HG03378 (cell line): ENCODE measurements at regions not wholly inside any gene's neighbourhood (a gene's known extent, or its start where the extent isn't known, plus 50 kb on each side); places are given as distances from the start of the nearest gene placed in this dataset.
"Not testable (repeated sequence)": the region's sequence is repeated elsewhere in the genome, so short reads cannot be mapped to it uniquely, and the experiment has no call there.

Source experiments
- ATAC-seq: cut with Tn5 transposase; IDR thresholded peaks from one replicate; pipeline ENCODE4 v1.9.1; 2021; ENCODE audit warnings: mild to moderate bottlenecking, moderate library complexity; ENCODE audit not compliant: unreplicated experiment

DNA sequence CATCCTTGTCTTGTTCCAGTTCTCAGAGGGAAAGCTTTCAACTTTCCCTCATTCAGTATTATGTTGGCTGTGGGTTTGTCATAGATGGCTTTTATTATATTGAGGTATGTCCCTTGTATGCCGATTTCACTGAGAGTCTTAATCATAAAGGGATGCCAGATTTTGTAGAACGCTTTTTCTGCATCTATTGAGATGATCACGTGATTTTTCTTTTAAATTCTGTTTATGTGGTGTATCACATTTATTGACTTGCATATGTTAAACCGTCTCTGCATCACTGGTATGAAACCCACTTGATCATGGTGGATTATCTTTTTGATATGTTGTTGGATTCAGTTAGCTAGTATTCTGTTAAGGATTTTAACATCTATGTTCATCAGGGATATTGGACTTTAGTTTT is 313.7 kb upstream of the AMOT start:
- ATAC-seq, result not testable (repeated sequence)

DNA sequence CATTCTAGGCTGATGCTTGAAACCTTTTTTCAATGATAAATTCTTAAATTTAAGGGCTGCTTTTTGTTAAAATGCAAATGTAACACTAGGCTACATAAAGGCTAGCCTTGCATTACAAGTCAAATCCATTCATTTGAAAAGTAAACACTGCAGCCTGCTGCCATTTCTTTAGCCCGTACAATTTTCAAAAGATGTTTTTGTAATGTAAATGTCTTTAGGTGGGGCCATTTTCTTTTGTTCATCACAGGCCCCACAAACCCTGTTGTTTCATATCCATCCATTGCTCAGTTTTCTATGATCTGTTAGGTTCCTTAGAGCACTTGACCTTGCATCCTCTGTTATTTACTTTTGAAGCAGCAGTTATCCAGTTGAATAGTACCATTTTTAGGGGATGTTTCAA is 296.2 kb upstream of the AMOT start:
- ATAC-seq, result no peak

DNA sequence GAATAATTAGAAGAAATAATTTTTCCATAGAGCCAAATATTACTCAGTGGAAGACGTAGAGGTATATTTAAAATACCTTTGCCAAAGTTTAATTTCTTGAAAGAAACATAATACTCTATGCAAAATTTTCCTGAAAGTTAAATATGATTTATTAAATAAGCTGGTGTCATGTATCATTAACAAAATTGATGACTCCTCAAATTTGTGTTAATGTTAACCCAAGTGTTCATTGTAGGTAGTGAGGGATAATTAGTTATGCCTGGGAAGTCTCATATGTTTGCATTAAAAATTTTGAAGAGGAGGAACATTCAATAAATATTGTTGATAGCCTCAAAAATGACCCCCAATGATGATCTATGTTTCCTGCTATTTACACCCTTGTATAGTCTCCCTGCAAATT is 292.7 kb upstream of the AMOT start:
- no peak for ATAC-seq

DNA sequence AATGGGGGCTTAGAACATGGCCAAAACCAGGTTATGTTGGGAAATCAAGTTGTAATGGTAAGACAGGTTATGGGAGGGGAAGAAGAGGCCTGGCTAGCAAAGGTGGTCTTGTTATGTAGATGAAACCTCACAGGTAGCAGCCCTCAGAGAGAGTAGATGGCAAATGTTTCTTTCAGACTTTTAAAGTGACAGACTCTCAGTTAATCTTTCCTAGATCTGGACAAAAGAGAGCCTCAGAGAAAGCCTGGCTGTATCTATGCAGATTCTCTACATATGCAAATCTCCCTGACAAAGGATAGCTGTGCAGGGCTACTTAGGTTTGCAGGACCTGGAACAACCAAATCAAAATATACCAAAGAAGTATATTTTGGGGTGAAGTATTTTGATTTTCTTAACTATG is 284.1 kb upstream of the AMOT start:
- no peak for ATAC-seq

DNA sequence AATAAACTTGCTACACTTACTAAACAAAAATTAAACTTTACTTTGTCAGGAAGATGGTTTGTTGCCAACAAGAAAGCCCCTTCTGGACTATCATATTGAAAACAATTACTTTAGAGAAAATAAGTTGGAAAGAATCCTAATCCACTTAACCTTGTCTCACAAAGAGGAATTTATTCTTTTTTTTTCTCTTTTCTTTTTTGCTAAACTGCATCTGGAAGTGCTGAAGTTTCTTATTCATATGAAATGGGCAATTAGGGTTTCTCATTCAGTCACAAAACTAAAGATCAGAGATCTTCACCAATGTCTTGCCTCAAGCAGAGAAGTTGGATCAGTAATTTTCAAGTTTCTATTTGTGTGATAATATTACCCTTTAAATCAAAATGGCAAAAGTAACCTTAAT is 234.9 kb upstream of the AMOT start:
- ATAC-seq, result no peak

DNA sequence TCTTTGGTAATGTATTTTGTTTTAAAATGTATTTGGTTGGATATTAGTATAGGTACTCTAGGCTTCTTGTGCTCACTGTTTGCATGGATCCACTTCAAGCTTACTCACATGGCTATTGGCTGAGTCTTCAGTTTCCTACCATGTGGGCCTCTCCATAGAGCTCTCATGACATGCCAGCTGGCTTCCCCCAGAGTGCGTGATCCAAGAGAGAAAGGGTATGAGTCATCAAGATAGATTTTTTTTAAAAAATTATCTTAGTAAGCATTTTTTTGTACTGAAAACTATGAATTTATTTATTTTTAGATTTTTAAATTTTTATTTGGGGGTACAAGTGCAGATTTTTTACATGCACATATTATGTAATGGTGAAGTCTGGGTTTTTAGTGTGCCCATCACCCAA is 219.1 kb upstream of the AMOT start:
- no peak for ATAC-seq

DNA sequence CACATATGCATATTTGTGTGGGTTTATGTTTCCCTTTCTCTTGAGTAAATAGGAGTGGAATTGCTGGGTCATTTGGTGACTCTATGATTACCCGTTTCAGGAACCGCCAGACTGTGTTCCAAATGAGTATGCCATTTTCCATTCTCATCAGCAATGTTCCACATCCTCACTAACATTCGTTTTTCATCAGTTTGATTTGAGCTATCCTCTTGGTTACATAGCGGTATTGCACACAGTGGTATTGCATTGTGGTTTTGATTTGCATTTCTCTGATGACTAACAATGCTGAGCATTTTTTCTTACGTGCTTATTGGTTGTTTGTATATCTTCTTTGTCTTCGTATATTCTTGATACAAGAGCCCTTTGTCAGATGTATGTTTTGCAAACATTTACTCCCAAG is 218.0 kb upstream of the AMOT start:
- no peak for ATAC-seq

DNA sequence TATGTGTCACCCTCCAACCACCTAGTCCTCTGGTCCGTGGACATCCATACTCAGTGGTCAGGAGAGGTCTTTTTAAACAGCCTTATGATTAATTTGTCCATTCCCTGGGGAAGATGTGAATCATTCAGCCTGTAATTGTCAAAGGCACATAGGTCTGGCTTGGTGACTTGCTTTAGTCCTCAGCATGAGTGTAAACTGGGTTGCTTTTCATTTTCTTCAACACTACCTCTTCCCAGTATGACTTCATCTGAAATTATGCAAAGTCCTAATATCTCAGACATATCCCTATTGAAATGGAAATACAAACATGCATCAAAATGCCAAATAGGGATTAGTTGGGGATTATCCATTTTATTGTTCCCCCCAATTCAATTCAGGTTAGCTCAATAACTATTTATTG is 208.3 kb upstream of the AMOT start:
- no peak for ATAC-seq

DNA sequence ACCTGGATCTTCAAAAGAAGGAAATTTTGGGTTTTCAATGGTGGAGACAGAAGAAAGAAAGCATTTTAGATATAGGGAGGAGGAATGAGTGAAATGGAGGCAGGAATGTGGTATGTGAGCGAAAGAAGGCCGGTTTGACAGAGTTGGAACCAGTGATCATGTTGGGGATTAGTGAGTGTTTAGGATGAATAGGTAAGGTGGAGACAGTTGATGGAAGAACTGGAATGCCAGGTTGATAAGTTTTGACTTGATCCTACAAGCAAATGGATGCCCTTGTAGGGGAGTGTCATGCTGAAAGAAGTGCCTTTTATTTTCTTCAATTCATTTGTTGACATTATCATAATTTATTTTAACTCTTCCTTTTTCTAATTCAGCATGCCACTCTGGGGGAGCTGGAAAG is 207.8 kb upstream of the AMOT start:
- no peak for ATAC-seq

DNA sequence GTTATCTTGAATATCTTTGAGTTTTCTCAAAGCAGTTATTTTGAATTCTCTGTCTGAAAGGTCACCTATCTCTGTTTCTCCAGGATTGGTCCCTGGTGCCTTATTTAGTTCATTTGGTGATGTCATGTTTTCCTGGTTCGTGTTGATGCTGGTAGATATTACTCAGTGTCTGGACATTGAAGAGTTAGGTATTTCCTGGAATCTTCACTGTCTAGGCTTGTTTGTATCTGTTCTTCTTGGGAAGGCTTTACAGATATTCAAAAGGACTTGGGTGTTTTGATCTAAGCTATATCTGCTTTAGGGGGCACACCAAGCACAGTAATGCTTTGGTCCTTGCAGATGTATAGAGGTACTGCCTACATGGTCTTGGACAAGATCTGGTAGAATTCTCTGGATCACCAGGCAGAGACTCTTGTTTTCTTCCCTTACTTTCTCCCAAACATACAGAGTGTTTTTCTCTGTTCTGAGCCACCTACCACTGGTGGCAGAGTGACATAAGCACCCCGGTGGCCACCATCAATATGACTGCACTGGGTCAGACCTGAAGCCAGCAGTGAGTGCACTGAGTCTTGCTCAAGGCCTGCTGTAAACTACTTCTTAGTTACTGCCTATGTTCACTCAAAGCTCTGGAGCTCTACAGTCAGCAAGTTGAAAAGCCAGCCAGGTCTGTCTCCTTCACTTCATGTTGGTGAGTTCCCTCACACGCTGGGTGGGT is 193.5 kb upstream of the AMOT start:
- no peak for ATAC-seq

DNA sequence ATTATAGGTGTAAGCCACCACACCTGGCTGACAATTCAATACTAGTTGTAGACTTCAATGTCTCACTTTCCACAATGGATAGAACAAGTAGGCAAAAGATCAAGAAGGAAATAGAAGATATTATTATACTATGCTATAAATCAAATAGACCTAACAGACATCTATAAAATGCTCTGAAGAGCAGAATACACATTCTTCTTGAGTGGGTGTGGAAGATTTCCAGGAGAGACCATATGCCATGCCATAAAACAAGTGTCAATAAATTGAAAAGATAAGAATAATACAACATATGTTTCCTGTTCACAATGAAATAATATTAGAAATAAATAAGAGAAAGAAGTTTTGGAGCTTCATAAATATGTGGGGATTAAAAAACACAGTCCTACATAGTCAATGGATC is 179.3 kb upstream of the AMOT start:
- ATAC-seq, result no peak

DNA sequence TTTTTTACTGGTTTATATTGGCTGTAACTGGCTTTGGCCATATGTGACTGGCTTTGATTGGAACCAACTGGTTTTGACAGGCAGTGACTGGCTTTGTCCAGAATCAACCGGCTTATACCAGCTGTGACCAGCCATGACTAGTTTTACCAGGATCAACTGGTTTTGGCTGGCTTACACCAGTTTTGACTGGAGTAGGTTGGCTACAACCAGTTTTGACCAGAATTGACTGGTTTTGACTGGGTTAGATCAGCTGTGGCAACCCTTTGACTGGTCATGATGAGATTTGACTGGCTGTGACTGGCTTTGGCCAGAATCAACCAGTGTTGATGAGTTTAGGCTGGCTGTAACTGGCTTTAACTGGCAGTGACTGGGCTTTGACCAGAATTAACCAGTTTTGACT is 169.2 kb upstream of the AMOT start:
- ATAC-seq, result no peak

DNA sequence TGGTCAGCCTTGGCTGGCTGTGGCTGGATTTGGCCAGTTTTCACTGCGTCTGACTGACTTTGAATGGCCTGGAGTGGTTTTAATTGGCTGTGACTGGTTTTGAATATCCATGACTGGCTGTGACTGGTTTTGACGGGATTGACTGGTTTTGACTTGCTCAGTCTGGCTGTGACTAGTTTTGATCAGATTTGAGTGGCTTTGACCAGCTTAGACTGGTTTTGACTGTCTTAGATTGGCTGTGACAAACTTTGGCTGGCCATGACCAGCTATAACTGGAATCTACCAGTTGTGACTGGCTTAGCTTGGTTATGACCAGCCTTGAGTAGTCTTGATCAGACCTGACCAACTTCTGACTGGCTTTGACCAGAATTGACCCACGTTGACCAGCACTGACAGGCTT is 168.4 kb upstream of the AMOT start:
- no peak for ATAC-seq

DNA sequence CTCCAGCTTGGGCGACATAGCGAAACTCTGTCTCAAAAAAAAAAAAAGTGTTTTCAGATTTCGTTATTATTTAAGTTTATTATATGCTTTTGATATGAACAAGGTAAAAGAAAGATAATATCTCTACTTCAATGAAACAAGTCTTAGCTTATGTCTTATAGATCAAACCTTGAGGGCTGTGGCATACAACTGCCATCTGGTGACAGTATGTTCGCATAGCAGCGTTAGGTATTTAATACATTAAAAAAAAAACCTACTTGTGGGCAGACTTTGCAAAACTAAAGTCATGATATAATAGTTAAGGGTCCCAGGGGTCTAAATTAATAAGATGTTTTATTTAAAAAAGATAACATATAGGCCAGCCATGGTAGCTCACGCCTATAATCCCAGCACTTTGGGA is 161.2 kb upstream of the AMOT start:
- ATAC-seq, result no peak

DNA sequence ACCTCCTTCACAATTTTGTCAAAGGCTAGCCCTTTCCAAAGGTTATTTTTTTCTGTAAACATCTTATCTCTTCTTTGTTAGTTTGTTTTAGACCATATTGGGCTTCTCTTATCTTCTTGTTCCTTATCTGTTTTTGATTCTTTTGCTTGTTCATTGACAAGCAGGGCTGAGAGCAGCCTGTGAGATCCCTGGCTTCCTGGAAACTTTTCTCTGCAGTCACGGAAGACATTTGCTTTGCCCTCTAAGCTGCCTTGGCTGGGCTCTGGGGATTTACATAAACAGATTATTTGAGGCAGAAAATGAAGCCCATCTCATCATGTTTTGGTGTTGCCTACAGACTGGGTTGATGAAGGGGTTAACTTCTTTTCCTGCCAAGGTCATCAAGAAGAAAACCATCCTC is 157.4 kb upstream of the AMOT start:
- ATAC-seq, result no peak

DNA sequence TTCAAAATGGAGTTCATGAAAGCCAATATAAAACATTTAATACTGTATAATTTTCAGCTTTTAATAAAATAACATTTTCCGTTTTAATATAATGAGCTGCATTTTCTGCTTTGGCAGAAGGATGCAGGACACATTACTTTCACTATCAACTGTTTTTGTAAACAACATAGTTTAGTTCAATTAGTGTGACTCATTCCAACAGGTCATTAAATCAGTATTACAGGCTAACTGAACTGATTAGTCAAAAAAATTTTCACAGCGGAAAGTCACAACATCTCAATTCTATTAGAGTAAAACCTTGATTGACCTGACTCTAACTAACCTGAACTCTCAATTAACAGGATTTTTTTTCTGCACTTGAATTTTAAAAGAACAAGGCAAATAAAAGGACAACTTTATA is 151.2 kb upstream of the AMOT start:
- no peak for ATAC-seq

DNA sequence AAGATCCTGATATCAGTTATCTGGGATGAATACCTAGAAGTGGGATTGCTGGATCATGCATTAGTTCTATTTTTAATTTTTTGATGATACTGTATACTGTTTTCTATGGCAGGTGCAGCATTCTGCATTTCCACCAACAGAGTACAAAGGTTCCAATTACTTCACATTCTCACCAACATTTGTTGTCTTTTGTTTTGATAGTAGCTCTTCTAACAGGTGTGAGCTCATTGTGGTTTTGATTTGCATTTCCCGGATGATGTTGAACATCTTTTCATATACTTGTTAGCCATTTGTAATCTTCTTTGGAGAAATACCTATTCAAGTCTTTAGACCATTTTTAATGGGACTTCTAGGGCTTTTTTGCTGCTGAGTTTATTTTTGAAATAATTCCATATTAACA is 139.2 kb upstream of the AMOT start:
- no peak for ATAC-seq

DNA sequence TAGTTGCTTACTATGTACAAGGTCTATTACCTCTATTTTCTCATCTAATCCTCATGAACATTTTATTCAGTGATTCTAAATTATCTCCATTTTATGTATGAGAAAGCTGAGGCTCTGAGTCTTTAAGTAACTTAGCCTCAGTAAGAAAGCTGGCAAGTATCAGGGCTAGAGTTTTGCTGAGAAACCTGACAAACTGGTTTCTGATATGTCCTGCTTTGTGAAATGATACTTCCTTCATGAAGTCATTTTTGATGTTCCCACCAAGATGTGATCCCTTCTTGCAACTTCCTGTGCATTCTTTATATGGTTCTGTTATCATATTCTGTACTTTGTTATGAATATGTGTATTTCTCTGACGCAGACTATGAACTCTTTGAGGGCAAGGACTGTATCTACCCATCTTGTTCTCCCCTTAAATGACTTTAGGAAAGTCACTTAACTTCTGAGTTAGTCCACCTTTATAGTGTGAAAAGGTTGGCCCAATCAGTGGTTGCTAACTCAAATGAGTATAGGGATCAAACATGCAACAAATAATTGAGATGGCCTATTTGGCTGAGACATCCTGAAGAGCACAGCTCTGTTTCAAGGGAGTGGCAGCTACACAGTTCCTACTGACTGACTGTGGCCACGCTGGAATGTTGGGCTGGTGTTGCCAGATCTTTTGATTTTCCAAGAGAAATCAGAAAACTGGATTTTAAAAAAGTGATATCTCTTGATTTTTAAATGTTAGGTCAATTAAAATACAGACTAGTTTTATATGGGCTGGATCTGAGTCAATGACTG is 127.9 kb upstream of the AMOT start:
- ATAC-seq, result no peak

DNA sequence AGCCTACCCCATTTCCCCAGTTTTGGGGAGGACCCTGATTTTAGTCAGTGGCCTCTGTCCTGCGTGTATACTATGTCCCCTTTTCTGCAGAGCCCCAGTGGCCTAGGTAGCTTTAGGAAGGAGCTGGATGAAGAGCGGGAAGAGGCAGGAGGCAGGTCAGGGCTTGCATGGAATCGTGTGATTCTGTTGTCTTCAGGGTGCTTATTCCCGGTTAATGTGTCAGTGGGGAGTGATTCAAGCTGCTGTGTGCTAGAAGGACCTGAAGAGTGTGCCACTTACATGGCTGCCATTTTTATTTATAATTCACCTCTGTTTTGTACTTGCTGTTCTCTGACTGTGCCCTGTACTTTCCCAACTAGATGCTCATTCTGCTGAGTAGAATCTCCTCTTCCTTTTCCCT is 127.3 kb upstream of the AMOT start:
- ATAC-seq, result no peak

DNA sequence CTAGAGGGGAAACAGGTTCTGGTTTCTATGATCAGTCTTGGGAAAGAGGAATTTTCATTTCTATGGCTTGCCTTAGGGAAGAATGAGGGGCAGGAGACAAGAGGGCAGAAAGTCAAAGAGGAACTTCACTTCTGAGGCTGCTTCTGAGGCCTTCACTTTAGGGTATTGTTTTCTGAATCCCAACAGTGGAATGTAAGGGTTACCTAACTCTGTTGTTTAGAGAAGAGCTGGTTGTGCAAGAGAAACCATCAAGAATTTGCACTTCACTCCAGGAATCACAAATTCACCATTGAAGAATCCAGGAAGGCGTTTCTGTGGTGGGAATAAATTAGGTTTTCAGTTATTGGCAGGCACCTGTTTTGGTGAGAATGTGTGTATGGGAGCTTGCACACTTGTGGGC is 126.7 kb upstream of the AMOT start:
- ATAC-seq, result no peak

DNA sequence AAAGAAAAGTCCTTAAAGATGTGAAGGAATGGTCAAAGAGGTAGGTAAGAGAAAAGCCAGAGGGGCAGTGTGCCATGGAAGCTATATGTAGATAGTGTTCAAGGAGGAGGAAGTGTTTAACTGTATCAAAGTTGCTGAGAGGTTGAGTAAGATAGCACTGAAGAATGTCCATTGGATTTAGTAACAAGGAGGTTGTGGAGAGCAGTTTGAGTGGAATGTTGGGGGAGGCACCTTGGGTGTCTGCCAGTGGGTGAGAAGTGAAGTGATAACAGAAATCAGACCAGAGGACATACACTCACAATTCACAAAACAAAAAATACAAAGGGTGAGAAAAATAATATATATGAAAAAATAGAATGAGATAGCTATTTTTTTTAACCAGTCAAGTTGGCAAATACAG is 121.3 kb upstream of the AMOT start:
- no peak for ATAC-seq

DNA sequence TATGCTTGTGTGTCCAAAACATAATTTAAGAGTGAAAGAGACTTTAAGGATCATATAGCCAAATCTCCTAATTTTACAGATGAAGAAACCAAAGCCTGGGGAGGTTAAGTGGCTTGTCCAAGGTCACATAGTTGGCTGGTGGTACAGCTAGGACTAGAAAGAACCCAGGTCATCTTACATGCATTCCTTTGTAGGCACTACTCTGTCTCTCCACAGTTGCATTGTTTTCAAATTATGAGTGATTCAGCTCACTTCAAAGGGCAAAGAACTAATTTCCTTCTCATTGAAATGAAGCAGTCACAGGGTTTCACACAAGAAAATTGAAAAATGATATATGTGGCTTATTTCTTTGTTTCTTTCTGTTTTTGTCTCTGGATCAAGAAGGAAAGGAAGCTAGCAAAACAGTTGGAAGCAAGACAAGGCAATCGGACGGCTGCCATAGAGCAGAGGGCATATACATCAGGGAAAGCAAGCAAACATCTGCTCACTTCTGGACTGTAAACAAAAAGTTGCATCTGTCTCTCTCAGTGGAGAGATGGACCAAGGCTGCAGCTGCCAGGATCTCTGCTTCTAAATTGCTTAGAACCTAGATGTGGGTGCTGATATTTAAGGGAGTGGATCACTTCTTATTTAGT is 107.5 kb upstream of the AMOT start:
- ATAC-seq, result no peak
